ENCODE measurements at regions not wholly inside any gene's neighbourhood (a gene's known extent, or its start where the extent isn't known, plus 50 kb on each side); places are given as distances from the start of the nearest gene placed in this dataset.

- peak; percentile 81 for ATAC-seq
- TF ChIP-seq RARB (CRISPR knock-in tag; IDR thresholded peaks at IDR 0.05): no peak
- TF ChIP-seq ZFP3 (CRISPR knock-in tag; IDR thresholded peaks at IDR 0.05): no peak
- no peak for TF ChIP-seq TOX (CRISPR knock-in tag; IDR thresholded peaks at IDR 0.05; ENCODE audit: borderline replicate concordance)
- no peak for TF ChIP-seq BACH2 (CRISPR knock-in tag; IDR thresholded peaks at IDR 0.05; ENCODE audit: borderline replicate concordance)
- no peak for TF ChIP-seq TCF4 (CRISPR knock-in tag; IDR thresholded peaks at IDR 0.05; ENCODE audit: borderline replicate concordance)
- no peak for TF ChIP-seq CSDC2 (CRISPR knock-in tag; IDR thresholded peaks at IDR 0.05)
- TF ChIP-seq GLIS3 (CRISPR knock-in tag; IDR thresholded peaks at IDR 0.05): no peak
- no peak for TF ChIP-seq PATZ1 (CRISPR knock-in tag; IDR thresholded peaks at IDR 0.05; ENCODE audit: borderline replicate concordance)
- TF ChIP-seq ZNF8 (CRISPR knock-in tag; IDR thresholded peaks at IDR 0.05): no peak
- TF ChIP-seq CSRNP3 (CRISPR knock-in tag; IDR thresholded peaks at IDR 0.05): no peak
- no peak for TF ChIP-seq TSHZ2 (CRISPR knock-in tag; IDR thresholded peaks at IDR 0.05)
- no peak for TF ChIP-seq OSR1 (CRISPR knock-in tag; IDR thresholded peaks at IDR 0.05)
- TF ChIP-seq ISL1 (CRISPR knock-in tag; IDR thresholded peaks at IDR 0.05): no peak
- TF ChIP-seq CREB5 (CRISPR knock-in tag; IDR thresholded peaks at IDR 0.05; ENCODE audit: low read depth): no peak
- TF ChIP-seq ZNF70 (CRISPR knock-in tag; IDR thresholded peaks at IDR 0.05): no peak
- no peak for TF ChIP-seq ZC3H10 (CRISPR knock-in tag; IDR thresholded peaks at IDR 0.05)
Measured at GRCh38 chr14:25953532-25954139, 644.2 kb downstream of the NOVA1 start.

GRCh38 chr14:25945746-25946145 is 652.1 kb downstream of the NOVA1 start:
- TF ChIP-seq ZNF565 (CRISPR knock-in tag; conservative IDR thresholded peaks at IDR 0.05; ENCODE audit: low read depth) (no peak), ARNTL (CRISPR knock-in tag; IDR thresholded peaks at IDR 0.05; ENCODE audit: borderline replicate concordance, low read depth) (no peak), POU6F1 (CRISPR knock-in tag; IDR thresholded peaks at IDR 0.05; ENCODE audit: borderline replicate concordance, low read depth) (no peak), TOX (CRISPR knock-in tag; IDR thresholded peaks at IDR 0.05; ENCODE audit: borderline replicate concordance) (no peak), PPARA (CRISPR knock-in tag; IDR thresholded peaks at IDR 0.05; ENCODE audit: borderline replicate concordance) (no peak), CSRNP3 (CRISPR knock-in tag; IDR thresholded peaks at IDR 0.05) (no peak), ZC3H10 (CRISPR knock-in tag; IDR thresholded peaks at IDR 0.05) (no peak), CREB5 (CRISPR knock-in tag; IDR thresholded peaks at IDR 0.05; ENCODE audit: low read depth) (no peak), ESRRG (CRISPR knock-in tag; IDR thresholded peaks at IDR 0.05) (no peak), ZFP30 (CRISPR knock-in tag; IDR thresholded peaks at IDR 0.05) (no peak), SNAI2 (CRISPR knock-in tag; IDR thresholded peaks at IDR 0.05) (no peak), PATZ1 (CRISPR knock-in tag; IDR thresholded peaks at IDR 0.05; ENCODE audit: borderline replicate concordance) (no peak)
- no peak for ATAC-seq
